Omental fat pad (tissue), 3 donors: ENCODE measurements at regions not wholly inside any gene's neighbourhood (a gene's known extent, or its start where the extent isn't known, plus 50 kb on each side); places are given as distances from the start of the nearest gene placed in this dataset.
"Not testable (repeated sequence)": the region's sequence is repeated elsewhere in the genome, so short reads cannot be mapped to it uniquely, and the experiment has no call there.

Source experiments
- ATAC-seq: fragments of 150-250 bp; one replicate; pipeline ENCODE4 v1.9.1; 2016; ENCODE audit warnings: mild to moderate bottlenecking, moderate library complexity; ENCODE audit not compliant: low FRiP score
- DNase-seq: peaks from one replicate; pipeline ENCODE4 v3.0.0-alpha.2; 2019; ENCODE audit warnings: low spot score
- TF ChIP-seq, protein P1 (sequence below), 3 donors: fragments of 450-650 bp; IDR thresholded peaks; one replicate each; pipeline ENCODE4 v1.5.1; 2016 to 2017; ENCODE audit warnings: antibody characterized with exemption in 3 of 3, mild to moderate bottlenecking in 3 of 3, moderate library complexity in 2 of 3

DNA sequence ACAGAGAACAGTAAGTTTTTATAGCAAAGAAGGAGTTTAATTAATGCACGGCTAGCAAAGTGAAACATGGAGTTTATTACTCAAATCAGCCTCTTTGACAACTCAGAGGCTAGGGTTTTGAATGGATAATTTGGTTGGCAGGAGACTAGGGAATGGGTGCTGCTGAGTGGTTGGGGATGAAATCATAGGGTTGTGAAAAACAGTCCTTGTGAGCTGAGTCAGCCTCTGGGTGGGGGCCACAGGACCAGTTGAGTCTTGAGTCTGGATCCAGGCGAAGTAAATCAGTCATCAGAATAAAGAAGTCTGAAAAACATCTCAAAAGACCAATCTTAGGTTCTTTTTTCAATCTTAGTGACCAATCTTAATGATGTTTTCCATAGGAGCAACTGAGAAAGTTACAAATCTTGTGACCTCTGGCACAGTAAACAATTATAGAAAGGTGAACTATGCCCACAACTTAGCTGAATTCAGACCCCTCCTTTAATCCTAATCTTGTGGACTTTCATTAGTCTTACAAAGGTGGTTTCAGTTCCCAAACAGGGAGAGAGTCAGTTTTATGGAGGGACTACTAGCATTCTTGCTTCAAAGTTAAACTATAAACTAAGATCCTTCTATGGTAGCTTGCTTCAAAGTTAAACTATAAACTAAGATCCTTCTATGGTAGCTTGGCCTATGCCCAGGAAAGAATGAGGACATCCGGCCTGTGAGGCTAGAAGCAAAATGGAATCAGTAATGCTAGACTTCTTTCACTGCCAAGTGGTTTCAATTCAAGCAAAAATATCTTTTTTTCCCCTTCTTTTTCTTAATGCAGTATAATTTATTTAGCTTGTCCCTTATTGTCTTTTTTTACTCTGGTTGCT lies 84.5 kb downstream of the AASDHPPT start:
- TF ChIP-seq, protein P1, sequence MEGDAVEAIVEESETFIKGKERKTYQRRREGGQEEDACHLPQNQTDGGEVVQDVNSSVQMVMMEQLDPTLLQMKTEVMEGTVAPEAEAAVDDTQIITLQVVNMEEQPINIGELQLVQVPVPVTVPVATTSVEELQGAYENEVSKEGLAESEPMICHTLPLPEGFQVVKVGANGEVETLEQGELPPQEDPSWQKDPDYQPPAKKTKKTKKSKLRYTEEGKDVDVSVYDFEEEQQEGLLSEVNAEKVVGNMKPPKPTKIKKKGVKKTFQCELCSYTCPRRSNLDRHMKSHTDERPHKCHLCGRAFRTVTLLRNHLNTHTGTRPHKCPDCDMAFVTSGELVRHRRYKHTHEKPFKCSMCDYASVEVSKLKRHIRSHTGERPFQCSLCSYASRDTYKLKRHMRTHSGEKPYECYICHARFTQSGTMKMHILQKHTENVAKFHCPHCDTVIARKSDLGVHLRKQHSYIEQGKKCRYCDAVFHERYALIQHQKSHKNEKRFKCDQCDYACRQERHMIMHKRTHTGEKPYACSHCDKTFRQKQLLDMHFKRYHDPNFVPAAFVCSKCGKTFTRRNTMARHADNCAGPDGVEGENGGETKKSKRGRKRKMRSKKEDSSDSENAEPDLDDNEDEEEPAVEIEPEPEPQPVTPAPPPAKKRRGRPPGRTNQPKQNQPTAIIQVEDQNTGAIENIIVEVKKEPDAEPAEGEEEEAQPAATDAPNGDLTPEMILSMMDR (IDR thresholded peaks at IDR 0.05) = no peak
- ATAC-seq (no peak), DNase-seq (no peak)

DNA sequence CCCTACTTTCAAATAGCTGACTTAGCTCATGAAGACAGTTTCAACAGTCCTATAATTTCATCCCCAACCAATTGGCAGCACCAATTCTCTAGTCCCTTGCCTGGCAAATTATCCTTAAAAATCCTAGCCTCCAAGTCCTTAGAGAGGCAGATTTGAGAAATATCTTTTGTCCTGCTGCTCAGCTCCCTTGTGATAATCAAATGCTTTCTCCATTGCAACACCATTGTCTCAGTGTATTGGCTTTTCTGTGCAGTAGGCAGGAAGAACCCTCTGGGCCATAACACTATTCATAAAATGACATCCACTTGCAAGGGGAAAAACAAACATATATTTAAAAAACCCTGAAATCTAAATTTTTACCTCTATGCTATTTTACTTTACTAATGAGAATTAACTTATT lies 89.6 kb downstream of the AASDHPPT start:
- DNase-seq = no peak

DNA sequence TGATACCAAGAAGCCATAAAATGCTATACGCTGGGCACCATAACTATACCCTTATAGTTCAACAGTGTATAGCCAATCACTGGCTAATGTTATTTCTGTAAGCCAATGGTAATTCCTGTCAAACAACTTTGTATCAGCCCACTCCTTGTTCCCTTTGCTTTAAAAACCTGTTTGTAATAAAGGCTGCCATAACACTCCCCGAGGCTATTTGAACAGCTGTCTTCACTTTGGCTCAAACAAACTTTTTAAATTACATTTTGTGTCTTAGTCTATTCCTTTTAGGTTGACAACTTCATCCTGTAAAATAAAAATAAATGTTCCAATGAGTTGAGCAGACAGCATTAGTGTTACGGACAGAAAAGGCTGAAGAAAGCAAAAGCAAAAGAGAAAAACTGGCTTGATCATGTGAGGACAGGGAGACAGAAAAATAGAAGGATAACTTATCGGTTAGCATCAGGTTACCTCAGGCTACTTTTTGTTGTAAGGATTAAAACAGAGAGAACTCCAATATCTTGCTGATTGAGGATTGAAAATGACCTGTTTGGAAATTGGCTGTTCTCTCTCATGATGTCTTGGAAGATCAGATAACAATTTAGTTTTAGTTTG lies 95.0 kb downstream of the AASDHPPT start:
- DNase-seq (no peak), ATAC-seq (no peak)
- TF ChIP-seq, protein P1 (IDR thresholded peaks at IDR 0.05) = no peak

More for the DNA sequence above, 89.6 kb downstream of the AASDHPPT start:
- no peak for ATAC-seq
- TF ChIP-seq, protein P1 (IDR thresholded peaks at IDR 0.05) = no peak

DNA sequence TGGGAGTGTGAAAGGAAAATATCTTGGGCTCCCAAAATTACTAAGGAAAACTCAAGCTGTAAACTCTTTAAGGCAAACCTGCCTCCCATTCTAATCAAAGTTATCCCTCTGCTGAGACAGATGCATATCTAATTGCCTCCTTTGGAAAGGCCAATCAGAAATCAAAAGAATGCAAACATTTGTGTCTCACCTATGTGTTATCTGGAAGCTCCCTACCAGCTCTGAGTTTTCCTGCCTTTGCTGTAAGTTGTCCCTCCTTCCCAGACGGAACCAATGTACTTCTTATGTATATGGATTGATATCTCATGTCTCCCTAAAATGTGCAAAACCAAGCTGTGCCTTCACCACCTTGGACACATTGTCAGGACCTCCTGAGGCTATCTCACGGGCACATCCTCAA lies 95.8 kb downstream of the AASDHPPT start:
- TF ChIP-seq, protein P1 (IDR thresholded peaks at IDR 0.05) = no peak
- DNase-seq (no peak), ATAC-seq (no peak)

DNA sequence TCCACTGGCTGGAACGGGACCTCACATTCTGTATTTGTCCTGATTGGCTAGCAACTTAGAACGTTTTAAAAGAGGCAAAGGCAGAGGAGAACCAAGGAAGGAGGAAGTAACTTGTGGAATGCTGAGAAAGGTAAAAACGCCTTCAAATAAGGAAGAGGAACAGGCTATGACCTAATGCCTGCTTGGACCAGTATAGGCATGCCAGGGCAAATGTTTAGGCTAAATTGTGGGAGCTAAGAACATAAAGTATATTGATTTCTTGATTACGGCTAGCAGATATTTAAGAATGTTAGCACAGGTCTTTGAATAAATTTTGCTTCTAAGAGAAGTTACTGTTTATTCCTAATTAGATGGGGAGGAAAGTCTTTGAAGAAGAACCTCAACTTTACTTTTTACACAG lies 96.5 kb downstream of the AASDHPPT start:
- ATAC-seq, DNase-seq: not testable (repeated sequence)

DNA sequence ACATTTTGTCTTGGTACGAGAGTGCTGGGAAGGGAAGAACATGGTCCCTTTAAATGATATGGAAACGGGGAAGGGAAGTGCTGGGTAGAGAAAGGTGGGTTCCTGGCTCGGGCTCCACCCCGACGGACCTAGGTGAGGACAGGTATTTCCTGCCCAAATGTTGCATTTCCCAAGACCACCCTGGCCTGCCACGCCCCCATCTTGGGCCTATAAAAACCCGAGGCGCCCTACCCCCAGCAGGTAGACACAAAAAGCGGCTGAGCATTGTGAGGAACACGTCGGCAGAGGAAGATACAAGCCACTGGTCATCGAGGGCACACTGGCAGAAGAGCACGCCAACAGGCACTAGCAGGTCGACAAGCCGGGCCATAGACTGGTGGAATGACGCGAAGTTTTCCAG lies 99.4 kb downstream of the AASDHPPT start:
- ATAC-seq = no peak
- DNase-seq = no peak
- TF ChIP-seq, protein P1 (IDR thresholded peaks at IDR 0.05) = no peak

DNA sequence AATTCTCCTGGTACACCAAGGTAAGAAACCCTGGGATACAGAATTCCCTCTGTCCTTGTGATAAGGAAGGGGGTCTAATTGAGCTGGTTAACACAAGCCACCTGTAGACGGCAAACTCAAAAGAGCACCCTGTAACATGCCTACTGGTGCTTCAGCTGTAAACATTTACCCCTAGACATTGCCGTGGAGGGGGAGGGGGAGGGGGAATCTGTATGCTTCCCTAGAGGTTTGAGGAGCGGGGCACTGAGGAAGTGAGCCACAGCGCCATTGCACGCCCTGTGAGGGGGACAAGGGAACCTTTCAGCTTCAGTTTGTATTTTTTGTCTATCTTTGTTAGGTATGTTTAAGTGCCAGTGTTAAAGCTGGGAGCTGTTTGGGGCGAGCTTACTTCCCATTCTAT lies 99.8 kb downstream of the AASDHPPT start:
- no peak for DNase-seq
- TF ChIP-seq, protein P1 (IDR thresholded peaks at IDR 0.05) = no peak
- ATAC-seq = no peak
